IPS-NIHi7 (cell line): ENCODE measurements at regions not wholly inside any gene's neighbourhood (a gene's known extent, or its start where the extent isn't known, plus 50 kb on each side); places are given as distances from the start of the nearest gene placed in this dataset.
"Not testable (repeated sequence)": the region's sequence is repeated elsewhere in the genome, so short reads cannot be mapped to it uniquely, and the experiment has no call there.

Experiments
- DNase-seq: peaks from one replicate; pipeline ENCODE4 v3.0.0; 2012; ENCODE audit warnings: mixed read lengths; ENCODE audit errors: extremely low spot score

DNA sequence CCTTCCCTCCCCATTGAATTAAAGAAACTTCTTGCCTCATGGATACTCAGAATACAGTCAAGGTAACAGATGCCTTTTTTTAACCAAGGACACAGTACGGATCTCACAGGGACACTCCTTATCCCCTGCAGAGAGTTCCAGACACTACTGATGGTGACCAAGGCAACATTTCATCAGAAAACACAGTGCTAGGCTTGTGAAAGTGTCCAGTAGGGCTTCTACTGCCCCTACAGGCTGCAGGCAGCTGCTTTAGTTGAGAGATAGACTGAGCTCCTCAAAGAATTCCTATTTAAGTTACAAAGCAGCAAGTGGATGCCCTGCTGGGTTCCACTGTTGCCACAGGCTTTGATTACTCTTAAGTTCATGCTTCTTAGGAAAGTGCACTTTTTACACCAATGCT lies 2137.8 kb upstream of the DEFB115 start:
- DNase-seq = not testable (repeated sequence)

DNA sequence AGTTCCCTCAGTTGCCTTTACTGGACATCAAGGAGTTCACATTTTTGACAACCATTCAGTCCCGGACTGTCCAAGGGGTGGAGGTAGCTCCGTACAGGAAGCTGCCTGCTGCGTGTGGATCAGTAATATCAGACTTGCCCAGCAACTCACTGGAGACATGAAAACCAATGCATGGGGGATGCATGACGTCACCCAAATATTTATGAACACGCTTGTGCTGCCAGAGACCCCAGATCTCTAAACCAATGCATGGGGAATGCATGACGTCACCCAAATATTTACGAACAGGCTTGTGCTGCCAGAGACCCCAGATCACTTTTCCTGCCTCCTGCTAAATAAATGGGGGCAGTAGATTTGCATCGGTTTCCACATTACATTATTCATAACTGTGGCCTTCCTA lies 2137.4 kb upstream of the DEFB115 start:
- not testable (repeated sequence) for DNase-seq

DNA sequence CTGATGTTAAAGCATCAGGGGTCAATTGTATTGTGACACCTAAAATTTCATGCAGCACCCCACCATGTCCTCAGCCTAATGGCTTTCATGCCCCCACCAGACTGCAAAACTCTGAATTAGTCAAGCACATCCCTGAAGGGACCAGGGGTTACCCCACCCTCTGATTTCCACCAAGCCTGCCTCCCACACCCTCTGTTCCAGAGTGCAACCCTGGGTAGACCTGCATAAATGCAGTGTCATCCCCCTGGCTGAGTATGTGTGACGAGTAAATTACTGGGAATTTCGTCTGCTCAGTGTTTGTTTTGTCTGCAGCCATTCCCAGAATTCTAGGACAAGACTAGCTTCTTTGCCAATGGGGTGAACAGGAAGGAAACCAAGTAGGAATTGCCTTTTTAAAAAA lies 2136.9 kb upstream of the DEFB115 start:
- DNase-seq = not testable (repeated sequence)

DNA sequence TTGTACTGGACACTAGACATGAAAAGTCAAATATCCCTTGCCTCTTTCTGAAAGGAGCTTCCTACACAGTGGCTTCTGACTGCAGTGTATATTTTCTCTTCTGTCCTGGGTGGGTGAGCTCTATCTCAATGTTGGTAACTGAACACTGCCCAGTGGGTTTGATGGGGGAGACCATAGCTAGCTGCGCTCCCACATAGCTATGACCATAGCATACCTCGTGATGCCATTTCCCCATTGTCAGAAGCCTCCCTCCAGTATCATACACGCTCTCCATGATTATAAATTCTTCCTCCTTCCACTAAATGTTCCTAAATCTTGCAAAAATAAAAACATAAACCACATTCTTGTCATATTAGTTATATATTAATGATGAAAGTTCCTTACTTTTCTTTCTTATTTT lies 2134.7 kb upstream of the DEFB115 start:
- DNase-seq = not testable (repeated sequence)

DNA sequence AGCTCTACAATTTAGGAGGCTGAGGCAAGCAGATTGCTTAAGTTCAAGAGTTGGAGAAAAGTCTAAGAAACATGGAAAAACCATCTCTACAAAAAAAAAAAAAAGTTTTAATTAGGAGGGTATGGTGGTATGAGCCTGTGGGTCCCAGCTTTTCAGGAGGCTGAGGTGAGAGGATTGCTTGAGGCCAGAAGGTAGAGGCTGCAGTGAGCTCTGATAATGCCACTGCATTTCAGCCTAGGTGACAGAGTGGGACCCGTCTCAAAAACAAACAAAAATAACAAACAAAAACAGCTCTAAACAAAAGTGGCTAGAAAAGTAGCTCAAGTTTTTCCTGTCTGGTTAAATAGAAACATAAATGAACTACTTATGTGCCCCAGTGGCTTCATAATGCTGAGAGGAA lies 2133.6 kb upstream of the DEFB115 start:
- no peak for DNase-seq
